CD4-positive, alpha-beta T cell treated with Interleukin-15 for 1 hour (primary cell): ENCODE measurements at regions not wholly inside any gene's neighbourhood (a gene's known extent, or its start where the extent isn't known, plus 50 kb on each side); places are given as distances from the start of the nearest gene placed in this dataset.
"Not testable (repeated sequence)": the region's sequence is repeated elsewhere in the genome, so short reads cannot be mapped to it uniquely, and the experiment has no call there.

ENCODE experiments used
- DNase-seq: peaks from one replicate; pipeline ENCODE4 v3.0.0-alpha.2; 2020

DNA sequence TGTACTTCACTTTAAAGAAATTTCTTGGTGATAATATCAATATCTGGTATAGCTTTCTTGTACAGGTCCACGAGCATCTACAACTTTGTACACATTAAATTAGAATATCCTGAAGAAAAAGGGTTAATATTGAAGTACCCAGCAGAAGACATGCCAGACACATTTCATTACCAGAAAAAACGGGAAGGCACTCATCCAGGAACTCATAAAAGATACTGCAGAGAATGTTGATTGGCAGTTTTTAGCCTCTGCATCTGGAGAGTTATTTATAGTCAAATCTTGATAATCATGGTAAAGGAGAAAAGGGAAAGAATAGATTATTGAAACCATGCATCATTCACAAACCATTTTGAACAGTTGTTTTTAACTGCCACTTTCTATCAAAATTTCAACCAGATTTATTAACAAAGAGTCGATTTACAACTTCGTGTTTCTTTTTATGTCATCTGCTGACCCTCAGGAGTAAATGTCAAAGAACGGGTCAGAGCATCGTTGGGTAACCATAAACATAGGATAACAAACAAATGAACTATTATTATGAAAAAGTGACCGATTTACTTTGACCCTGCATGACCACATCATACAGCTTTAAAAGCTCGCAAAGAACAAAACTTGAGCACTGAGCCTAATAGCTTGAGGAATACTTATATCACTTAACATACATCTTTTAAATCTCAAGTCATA is 229.2 kb upstream of the SGK1 start:
- no peak for DNase-seq

DNA sequence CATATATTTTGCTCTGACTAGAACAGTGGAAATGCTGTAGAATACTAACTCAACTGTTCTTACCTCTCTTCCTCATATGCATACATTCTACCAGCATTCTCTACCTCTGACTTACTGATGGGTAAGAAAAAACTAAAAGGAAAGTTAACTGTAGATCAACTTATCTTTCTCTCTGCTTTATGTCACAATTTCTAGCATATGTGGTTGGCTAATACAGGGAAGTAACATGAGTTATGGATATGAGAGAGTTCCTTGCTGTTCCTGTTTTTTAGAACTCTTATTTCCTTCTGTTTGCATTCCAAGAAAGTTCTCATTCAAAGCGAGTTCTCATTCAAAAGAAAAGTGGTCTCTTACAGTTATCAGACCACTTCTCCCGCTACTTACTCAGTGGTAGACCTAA is 226.8 kb upstream of the SGK1 start:
- no peak for DNase-seq

DNA sequence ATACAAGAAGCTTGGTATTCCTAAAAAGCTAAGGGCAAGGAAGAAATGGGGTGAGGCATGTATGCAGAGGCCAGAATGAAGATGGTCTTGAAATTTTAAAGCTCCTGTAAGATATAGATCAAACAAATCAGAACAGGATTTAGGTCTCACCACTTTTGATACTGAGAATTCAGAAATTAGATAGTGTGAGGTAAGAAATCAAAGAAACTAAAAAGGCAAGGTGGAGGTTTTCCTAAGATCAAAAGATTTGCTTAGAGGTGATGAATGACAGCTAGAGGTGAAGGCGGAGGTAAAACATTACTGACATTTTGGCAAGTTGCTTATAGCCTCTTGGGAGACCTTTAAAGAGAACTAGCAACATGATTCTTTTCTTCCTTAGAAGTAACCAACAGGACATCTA is 225.2 kb upstream of the SGK1 start:
- no peak for DNase-seq

DNA sequence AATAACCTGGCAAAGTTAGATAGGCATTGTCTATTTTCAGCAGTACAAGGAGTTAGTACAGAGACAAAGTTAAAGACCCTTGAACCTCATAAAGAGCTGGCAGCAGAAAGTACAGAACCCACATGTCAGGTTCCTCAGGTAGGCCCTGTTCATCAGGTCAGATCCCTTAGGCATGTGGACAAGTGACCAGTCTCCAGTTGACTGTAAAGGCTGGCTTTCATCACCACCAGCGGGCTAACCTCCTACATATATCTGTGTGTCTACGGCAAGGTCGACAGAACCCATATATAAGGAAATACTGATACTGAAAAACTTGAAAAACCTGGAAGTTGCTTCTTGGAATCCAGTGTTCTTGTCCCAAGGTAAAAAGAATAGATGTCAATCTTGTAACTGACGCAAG is 223.1 kb upstream of the SGK1 start:
- DNase-seq: no peak

- no peak for DNase-seq
Observed at GRCh38 chr6:134539865-134540323, 222.0 kb upstream of the SGK1 start.

- not testable (repeated sequence) for DNase-seq
Observed at GRCh38 chr6:134537765-134538164, 219.9 kb upstream of the SGK1 start.

- no peak for DNase-seq
Observed at GRCh38 chr6:134537146-134537555, 219.2 kb upstream of the SGK1 start.

DNA sequence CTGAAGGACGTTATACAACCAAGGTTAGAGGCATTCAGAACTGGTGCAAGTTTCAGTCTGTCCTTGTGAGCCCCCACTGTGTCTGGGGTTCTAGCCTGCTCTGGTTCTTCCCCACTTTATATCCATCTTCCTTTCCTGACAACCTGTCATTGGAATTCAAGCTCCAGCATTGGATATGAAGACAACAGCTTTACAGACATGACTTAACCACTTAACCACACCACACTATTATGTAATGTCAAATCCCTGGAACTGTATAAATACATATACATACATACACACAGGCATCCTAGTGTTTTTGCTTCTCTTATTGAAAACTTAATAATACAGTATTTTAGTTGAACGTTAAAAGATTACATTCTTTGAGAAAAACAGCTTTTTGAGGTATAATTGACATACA is 217.9 kb upstream of the SGK1 start:
- DNase-seq: no peak

- DNase-seq: no peak
Observed at GRCh38 chr6:134534708-134535149, 216.8 kb upstream of the SGK1 start.

- DNase-seq: no peak
Observed at GRCh38 chr6:134533991-134534390, 216.1 kb upstream of the SGK1 start.

DNA sequence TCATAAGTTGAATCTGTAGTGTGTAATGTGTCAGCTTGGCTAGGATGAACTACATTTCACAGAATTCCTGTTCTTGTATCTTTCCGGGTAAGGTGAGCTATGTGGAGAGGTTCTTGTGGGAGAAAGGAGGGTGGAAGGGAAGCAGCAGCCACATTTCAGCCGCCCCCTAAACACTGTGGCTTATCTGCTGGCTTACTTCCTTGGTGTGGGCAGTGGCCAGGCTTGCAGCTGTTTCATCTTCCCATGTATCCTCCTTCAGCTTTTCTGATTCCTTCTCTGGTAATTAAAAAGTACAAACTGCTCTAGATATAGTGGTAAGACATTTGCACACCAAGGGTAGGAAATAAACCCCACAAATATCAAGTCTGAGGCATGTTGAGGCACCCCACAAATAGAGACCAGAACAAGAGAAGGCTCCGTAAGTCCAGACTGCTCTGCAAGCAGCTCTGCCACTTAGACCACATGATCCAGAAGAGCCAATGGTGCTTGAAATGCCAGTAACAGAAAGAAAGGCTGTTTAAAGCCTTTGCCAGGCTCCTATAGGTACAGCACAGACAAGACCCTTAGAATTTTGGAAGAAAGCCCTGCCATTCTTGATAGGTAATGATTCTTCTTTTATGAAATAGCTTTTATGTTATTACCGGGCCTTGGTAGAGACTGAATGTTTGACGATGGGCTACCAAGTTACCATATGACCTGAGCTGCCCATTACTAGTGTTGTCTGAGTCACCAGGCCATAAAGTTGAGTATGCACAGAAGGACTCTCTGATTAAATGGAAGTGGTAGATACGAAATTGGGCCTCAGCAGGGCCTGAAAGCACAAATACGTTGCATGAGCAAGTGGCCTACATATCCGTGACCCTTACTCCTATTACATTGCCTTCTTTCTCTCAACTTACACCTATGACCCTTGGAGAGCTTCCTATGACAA is 215.0 kb upstream of the SGK1 start:
- no peak for DNase-seq

DNA sequence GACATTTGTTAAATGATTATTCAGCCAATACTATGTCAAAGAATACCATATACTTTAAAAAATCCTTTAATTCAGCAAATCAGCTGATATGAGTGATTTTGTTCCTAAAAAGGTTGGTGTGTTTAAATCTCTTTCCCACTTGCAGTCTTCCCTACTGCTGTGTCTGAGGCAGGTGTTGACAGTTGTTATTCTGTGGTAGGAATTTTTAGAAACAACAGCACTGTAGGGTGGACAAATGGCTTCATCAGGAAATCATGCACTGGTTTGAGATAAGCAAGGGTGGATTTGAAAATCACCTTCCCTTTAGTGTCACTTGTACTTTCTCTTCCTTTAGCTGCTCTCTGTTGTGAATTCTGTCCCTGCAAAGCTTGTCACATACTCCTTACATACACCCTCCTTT is 213.7 kb upstream of the SGK1 start:
- DNase-seq: no peak

GRCh38 chr6:134531188-134531551 is 213.3 kb upstream of the SGK1 start:
- DNase-seq: no peak

GRCh38 chr6:134529921-134530320 is 212.0 kb upstream of the SGK1 start:
- DNase-seq: no peak

DNA sequence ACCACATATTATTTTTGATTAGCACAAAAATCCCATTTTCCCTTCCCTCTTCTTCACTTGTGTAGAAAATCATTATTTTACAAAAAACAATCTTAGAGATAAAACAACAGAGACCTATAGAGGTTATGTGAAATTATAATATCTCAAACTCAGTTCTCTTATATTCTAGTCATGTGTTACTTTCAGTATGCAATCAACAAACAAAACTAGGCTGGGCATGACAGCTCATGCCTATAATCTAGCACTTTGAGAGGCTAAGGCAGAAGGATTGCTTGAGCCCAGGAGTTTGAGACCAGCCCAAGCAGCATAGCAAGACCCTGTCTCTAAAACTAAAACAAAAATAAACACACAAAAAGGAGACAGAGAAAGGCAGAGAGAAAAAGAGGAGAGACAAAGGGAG is 211.4 kb upstream of the SGK1 start:
- DNase-seq: no peak

DNA sequence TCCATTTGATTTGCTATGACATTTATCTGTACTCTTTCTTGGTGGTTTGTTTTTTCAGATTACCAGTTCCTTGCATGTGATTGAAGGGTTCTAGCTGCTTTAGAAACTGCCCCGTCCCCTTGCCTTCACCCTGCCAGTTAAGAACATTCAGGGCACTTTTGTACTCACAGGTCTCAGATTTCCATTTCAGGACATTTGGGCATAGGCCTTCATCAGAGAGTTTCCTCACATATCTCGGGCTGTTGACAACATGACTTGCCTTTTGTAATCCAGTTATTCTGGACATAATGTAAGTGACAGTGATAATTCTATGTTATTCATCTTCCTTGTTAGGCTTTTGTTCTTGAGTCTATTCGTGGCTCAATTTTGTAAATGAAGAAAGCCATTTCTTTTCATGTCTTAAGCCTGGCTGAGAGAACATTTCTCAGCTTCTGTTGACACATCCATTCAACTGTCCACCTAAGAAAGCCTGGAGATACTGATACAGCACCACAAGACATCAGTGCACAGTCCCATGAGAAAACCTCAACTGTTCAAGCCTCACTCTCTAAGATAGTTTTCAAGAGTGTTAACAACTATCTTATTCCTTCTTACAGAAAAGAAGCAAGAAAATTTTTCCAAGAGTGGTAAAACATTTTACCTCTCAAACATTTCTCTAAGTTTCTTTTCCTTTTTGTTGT is 209.3 kb upstream of the SGK1 start:
- DNase-seq: no peak

- DNase-seq: no peak
Observed at GRCh38 chr6:134525190-134525868, 207.4 kb upstream of the SGK1 start.

- no peak for DNase-seq
Observed at GRCh38 chr6:134523903-134524650, 206.2 kb upstream of the SGK1 start.

DNA sequence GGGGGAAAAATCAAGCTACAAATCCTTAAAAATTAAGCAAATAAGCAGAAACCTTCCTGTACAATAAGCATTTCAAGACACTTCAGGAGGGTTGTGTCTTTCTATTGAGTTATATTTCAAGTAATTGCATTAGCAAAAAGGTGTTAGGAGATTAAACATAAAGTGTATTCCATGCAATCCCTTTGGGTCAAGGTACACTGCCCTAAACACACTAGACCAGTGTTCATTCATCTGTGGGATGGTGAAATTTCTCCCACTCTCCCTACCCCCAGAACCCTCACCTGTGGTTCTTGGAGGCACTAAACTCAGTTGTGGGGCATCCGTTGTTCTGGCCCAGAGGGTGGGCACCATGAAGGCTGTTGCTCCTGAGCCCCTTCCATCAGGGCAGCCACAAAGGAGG is 205.1 kb upstream of the SGK1 start:
- no peak for DNase-seq

DNA sequence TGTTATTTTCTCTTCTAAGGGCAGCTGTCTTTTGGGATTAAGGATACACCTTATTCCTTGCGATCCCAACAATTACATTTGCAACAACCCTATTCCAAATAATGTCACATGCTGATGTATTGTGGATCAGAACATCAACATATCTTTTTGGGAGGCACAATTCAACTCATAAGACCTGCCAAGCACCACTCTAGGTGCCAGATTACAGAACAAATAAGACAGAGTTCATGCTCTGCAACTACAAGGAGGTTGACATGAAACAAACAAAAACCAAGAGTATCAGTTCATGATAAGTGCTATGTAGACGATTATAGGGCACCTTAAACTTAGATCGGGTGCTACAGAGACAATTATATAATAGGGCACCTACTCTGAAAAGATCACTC is 203.2 kb upstream of the SGK1 start:
- no peak for DNase-seq

- no peak for DNase-seq
Observed at GRCh38 chr6:134520181-134521115, 202.5 kb upstream of the SGK1 start.
